Gastroesophageal sphincter (tissue), 4 donors: ENCODE measurements at regions not wholly inside any gene's neighbourhood (a gene's known extent, or its start where the extent isn't known, plus 50 kb on each side); places are given as distances from the start of the nearest gene placed in this dataset.
"Not testable (repeated sequence)": the region's sequence is repeated elsewhere in the genome, so short reads cannot be mapped to it uniquely, and the experiment has no call there.

Experiments
- ATAC-seq: fragments of 150-250 bp; one replicate; pipeline ENCODE4 v1.9.1; 2016; ENCODE audit warnings: mild to moderate bottlenecking, moderate library complexity
- H3K27ac ChIP-seq, 4 donors: fragments of 200-600 bp; sonication (generic) in 3 of 4; 1 replicate in 3 of 4; 2 replicates in 1 of 4; pipeline ENCODE4 v1.5.1; 2016 to 2019
- H3K27me3 ChIP-seq: fragments of 200-600 bp; sonication (generic); one replicate; pipeline ENCODE4 v1.5.1; 2019
- H3K36me3 ChIP-seq, 2 donors: fragments of 200-600 bp; sonication (generic); one replicate each; pipeline ENCODE4 v1.5.1; 2019; ENCODE audit warnings: control low read depth in 1 of 2
- H3K4me1 ChIP-seq, 3 donors: fragments of 200-600 bp; sonication (generic); 1 replicate in 2 of 3; 2 replicates in 1 of 3; pipeline ENCODE4 v1.5.1; 2016 to 2019; ENCODE audit warnings: control low read depth in 2 of 3
- H3K4me3 ChIP-seq, 2 donors: fragments of 200-600 bp; sonication (generic); one replicate each; pipeline ENCODE4 v1.5.1; 2019; ENCODE audit warnings: mild to moderate bottlenecking in 1 of 2, moderate library complexity in 1 of 2
- H3K9me3 ChIP-seq, 3 donors: fragments of 200-600 bp; sonication (generic); one replicate each; pipeline ENCODE4 v1.5.1; 2017 to 2019; ENCODE audit warnings: control low read depth in 2 of 3
- EP300 ChIP-seq: sonication (generic); formaldehyde crosslinking; IDR thresholded peaks from one replicate; pipeline ENCODE4 v1.6.1; 2017; ENCODE audit warnings: antibody characterized with exemption, mild to moderate bottlenecking
- POLR2A ChIP-seq, 2 donors: fragments of 450-650 bp; IDR thresholded peaks; one replicate each; pipeline ENCODE4 v1.6.1; 2017; ENCODE audit warnings: antibody characterized with exemption in 2 of 2, mild to moderate bottlenecking in 2 of 2, moderate library complexity in 1 of 2
- POLR2AphosphoS5 ChIP-seq: sonication (generic); formaldehyde crosslinking; IDR thresholded peaks from one replicate; pipeline ENCODE4 v1.6.1; 2017; ENCODE audit warnings: antibody characterized with exemption
- WGBS, 2 donors: methylation state at CpG; one replicate each; pipeline ENCODE4 v1.1.5; 2018; ENCODE audit warnings: low coverage in 1 of 2; 5-methylcytosine and 5-hydroxymethylcytosine counted together
- TF ChIP-seq, protein P1 (sequence below), 4 experiments: fragments of 200-600 bp in 2 of 4; fragments of 450-650 bp in 2 of 4; sonication (generic) in 1 of 4; IDR thresholded peaks; one replicate each; pipeline ENCODE4 v1.5.1; 2017 to 2019; ENCODE audit warnings: antibody characterized with exemption in 4 of 4, mild to moderate bottlenecking in 2 of 4, moderate library complexity in 2 of 4

- TF ChIP-seq POLR2A (IDR thresholded peaks at IDR 0.05) (no peak), EP300 (no peak), POLR2AphosphoS5 (no peak)
- TF ChIP-seq, protein P1, sequence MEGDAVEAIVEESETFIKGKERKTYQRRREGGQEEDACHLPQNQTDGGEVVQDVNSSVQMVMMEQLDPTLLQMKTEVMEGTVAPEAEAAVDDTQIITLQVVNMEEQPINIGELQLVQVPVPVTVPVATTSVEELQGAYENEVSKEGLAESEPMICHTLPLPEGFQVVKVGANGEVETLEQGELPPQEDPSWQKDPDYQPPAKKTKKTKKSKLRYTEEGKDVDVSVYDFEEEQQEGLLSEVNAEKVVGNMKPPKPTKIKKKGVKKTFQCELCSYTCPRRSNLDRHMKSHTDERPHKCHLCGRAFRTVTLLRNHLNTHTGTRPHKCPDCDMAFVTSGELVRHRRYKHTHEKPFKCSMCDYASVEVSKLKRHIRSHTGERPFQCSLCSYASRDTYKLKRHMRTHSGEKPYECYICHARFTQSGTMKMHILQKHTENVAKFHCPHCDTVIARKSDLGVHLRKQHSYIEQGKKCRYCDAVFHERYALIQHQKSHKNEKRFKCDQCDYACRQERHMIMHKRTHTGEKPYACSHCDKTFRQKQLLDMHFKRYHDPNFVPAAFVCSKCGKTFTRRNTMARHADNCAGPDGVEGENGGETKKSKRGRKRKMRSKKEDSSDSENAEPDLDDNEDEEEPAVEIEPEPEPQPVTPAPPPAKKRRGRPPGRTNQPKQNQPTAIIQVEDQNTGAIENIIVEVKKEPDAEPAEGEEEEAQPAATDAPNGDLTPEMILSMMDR (IDR thresholded peaks at IDR 0.05), result no peak
- ATAC-seq, result no peak
- H3K27ac ChIP-seq, result no peak overlapping the region
- no peaks in the 10 kb centered on the region for H3K4me1 ChIP-seq
- no peaks in the 10 kb centered on the region for H3K9me3 ChIP-seq
- no peaks in the 10 kb centered on the region for H3K36me3 ChIP-seq
- WGBS, 2 donors, result 33 to 78% methylated on average over 2 to 3 of the region's 3 CpGs
- H3K4me3 ChIP-seq, result no peak overlapping the region
- no peaks in the 10 kb centered on the region for H3K27me3 ChIP-seq
Measured at GRCh38 chrX:3521396-3521795, 174.9 kb upstream of the MXRA5 start.

DNA sequence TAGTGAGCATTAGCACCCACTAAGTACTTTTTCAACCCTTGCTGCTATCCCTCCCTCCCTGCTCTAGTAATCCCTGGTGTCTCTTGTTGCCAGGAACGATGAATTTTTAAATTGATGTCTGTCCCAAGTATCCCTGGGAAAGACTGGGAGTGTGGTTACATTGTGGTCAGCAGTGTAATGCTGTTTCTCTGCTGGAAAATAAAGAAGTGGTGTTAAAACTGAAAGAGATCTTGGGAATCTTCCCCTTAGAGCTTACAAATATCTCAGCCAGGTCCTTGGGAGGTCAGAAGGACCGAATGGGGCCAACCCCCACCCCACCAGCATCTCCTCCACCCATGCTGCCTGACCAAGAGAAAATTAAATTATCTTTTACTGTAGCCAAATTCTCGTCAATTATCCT is 174.5 kb upstream of the MXRA5 start:
- no peaks in the 10 kb centered on the region for H3K36me3 ChIP-seq
- no peak for ATAC-seq
- TF ChIP-seq POLR2A (IDR thresholded peaks at IDR 0.05), result no peak
- TF ChIP-seq, protein P1 (IDR thresholded peaks at IDR 0.05), result no peak
- WGBS, 2 donors, result 40 to 45% methylated on average over 2 of the region's 3 CpGs
- no peak overlapping the region for H3K27ac ChIP-seq
- no peaks in the 10 kb centered on the region for H3K27me3 ChIP-seq
- H3K4me1 ChIP-seq, result no peaks in the 10 kb centered on the region
- no peak overlapping the region for H3K4me3 ChIP-seq
- no peaks in the 10 kb centered on the region for H3K9me3 ChIP-seq

- Histone ChIP-seq H3K4me1 (no peaks in the 10 kb centered on the region), H3K9me3 (no peaks in the 10 kb centered on the region), H3K27me3 (no peaks in the 10 kb centered on the region), H3K27ac (no peak overlapping the region), H3K4me3 (no peak overlapping the region), H3K36me3 (no peaks in the 10 kb centered on the region)
- ATAC-seq, result no peak
- TF ChIP-seq POLR2A (IDR thresholded peaks at IDR 0.05), result no peak
- 71 to 73% methylated on average over 1 to 3 of the region's 3 CpGs for WGBS, 2 donors
Measured at GRCh38 chrX:3520458-3520857, 174.0 kb upstream of the MXRA5 start.

DNA sequence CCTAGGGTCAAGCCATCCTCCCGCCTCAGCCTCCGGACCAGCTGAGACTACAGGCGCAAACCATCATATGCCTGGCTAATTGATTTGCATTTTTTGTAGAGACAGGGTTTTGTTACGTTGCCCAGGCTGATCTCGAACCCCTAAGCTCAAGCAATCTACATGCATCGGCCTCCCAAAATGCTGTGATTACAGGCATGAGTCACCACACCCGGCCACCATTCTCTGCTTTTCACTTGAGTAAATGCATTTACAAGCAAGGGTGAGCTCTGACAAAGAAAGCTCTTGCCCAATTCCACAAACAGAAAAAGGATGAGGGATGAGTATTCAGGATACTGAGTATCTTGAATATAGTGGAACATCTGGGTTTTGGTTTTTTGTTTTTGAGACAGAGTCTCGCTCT is 172.9 kb upstream of the MXRA5 start:
- WGBS, 2 donors, result 74% methylated on average over 3 of the region's 8 CpGs; no CpG with 5 or more reads in 1 of the 2 donors
- not testable (repeated sequence) for H3K27ac ChIP-seq, H3K27me3 ChIP-seq, H3K9me3 ChIP-seq, H3K4me3 ChIP-seq, H3K4me1 ChIP-seq, H3K36me3 ChIP-seq
- ATAC-seq, result peak; percentile 34

DNA sequence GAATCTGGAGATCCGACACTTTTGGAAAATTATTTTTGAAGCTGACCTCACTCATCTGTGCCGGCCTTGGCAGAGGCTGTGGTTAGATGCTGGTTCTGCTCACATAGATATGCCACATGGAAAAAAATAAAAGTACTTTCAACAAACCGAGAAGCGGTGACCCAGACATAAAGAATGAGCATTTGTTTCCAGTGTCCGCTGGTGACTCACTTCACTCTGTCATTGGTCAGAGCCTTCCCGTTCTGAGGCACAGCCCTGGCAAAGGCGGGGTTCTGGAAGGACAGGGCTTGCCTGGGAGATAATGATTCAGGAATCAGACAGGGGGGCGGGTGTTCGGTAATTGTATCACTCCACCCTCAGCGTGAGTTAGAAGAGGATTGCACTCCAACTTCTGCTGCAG is 172.4 kb upstream of the MXRA5 start:
- H3K4me1 ChIP-seq, result no peaks in the 10 kb centered on the region
- no peaks in the 10 kb centered on the region for H3K27me3 ChIP-seq
- 74 to 77% methylated on average over 2 to 3 of the region's 10 CpGs for WGBS, 2 donors
- TF ChIP-seq, protein P1 (IDR thresholded peaks at IDR 0.05), result no peak
- no peak for TF ChIP-seq POLR2A (IDR thresholded peaks at IDR 0.05)
- TF ChIP-seq POLR2AphosphoS5, result no peak
- no peak for TF ChIP-seq EP300
- H3K9me3 ChIP-seq, result no peaks in the 10 kb centered on the region
- H3K27ac ChIP-seq, result no peak overlapping the region
- no peak overlapping the region for H3K4me3 ChIP-seq
- no peaks in the 10 kb centered on the region for H3K36me3 ChIP-seq
- ATAC-seq, result peak; percentile 73

DNA sequence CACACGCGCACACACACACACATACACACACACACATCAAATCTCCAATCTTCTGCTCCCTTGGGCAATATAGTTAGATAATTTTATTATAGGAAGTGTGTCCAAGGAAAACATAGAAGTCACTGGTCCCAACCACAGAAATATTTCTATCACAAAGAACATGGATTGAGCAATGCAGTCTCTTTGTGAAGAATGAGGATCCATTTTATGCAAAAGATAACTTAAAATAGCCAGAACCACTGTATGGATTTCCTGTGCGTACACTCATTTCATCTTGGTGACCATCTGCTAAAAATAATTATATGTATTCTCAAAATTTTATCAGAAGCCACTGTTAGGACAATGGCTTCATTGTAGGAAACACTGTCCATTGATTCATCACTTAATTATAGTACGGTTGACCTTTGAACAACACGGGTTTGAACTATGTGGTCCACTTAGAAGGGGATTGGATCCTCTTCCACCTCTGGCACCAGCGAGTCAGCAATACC is 169.6 kb upstream of the MXRA5 start:
- ATAC-seq, result no peak

More for the DNA sequence above, 169.6 kb upstream of the MXRA5 start:
- Histone ChIP-seq H3K4me1 (no peaks in the 10 kb centered on the region), H3K4me3 (no peak overlapping the region), H3K9me3 (no peaks in the 10 kb centered on the region), H3K36me3 (no peaks in the 10 kb centered on the region), H3K27me3 (no peaks in the 10 kb centered on the region), H3K27ac (no peak overlapping the region)
- TF ChIP-seq, protein P1 (IDR thresholded peaks at IDR 0.05), result no peak
- TF ChIP-seq POLR2AphosphoS5 (no peak), POLR2A (IDR thresholded peaks at IDR 0.05) (no peak), EP300 (no peak)
- 76 to 86% methylated on average over 4 to 5 of the region's 6 CpGs for WGBS, 2 donors
